Neural cell (in vitro differentiated cells): ENCODE measurements at regions not wholly inside any gene's neighbourhood (a gene's known extent, or its start where the extent isn't known, plus 50 kb on each side); places are given as distances from the start of the nearest gene placed in this dataset.

ENCODE experiments used
- H2AFZ ChIP-seq: fragments of 200-600, 300-800 bp; sonication (generic), shearing (Covaris generic); 2 replicates; pipeline ENCODE4 v1.6.0; 2014; ENCODE audit warnings: low read depth, mild to moderate bottlenecking, antibody characterized with exemption, low read length, moderate library complexity
- H3F3A ChIP-seq: fragments of 200-600 bp; shearing (Covaris generic); 2 replicates; pipeline ENCODE4 v1.6.1; 2016; ENCODE audit warnings: mild to moderate bottlenecking, moderate library complexity, mixed read lengths, antibody characterized with exemption, low read length; ENCODE audit not compliant: insufficient read depth, poor library complexity, severe bottlenecking
- H3K27ac ChIP-seq: fragments of 200-600, 300-800 bp; sonication (generic), shearing (Covaris generic); 2 replicates; pipeline ENCODE4 v1.5.1; 2014; ENCODE audit warnings: mild to moderate bottlenecking, low read length, moderate library complexity
- H3K27me3 ChIP-seq: fragments of 300-800, 200-600 bp; sonication (generic), shearing (Covaris generic); 2 replicates; pipeline ENCODE4 v1.6.0; 2014; ENCODE audit warnings: mild to moderate bottlenecking, low read depth, low read length, moderate library complexity; ENCODE audit not compliant: insufficient read depth
- H3K36me3 ChIP-seq: fragments of 300-800, 200-600 bp; sonication (generic), shearing (Covaris generic); 2 replicates; pipeline ENCODE4 v1.5.1; 2014; ENCODE audit warnings: mild to moderate bottlenecking, antibody characterized with exemption, low read length, moderate library complexity; ENCODE audit not compliant: insufficient read depth
- H3K4me2 ChIP-seq: fragments of 300-800, 200-600 bp; sonication (generic), shearing (Covaris generic); 2 replicates; pipeline ENCODE4 v1.6.0; 2014; ENCODE audit warnings: mild to moderate bottlenecking, low read length
- H3K4me3 ChIP-seq: fragments of 300-800, 200-600 bp; sonication (generic), shearing (Covaris generic); 2 replicates; pipeline ENCODE4 v1.5.1; 2014; ENCODE audit warnings: mild to moderate bottlenecking, low read length, moderate library complexity
- H3K79me2 ChIP-seq: fragments of 200-600 bp; shearing (Covaris generic); replicated peaks from 2 replicates; pipeline ENCODE4 v1.6.0; 2014; ENCODE audit warnings: mild to moderate bottlenecking, low read length, moderate library complexity; ENCODE audit not compliant: insufficient read depth
- H3K9ac ChIP-seq: fragments of 300-800, 200-600 bp; sonication (generic), shearing (Covaris generic); 2 replicates; pipeline ENCODE4 v1.6.1; 2016; ENCODE audit warnings: mild to moderate bottlenecking, low read length, mixed read lengths
- H3K9me2 ChIP-seq: fragments of 200-600 bp; shearing (Covaris generic); 2 replicates; pipeline ENCODE4 v1.6.1; 2016; ENCODE audit warnings: mild to moderate bottlenecking, low read length, mixed read lengths; ENCODE audit not compliant: insufficient read depth
- H3K9me3 ChIP-seq: fragments of 200-600, 300-800 bp; sonication (generic), shearing (Covaris generic); 2 replicates; pipeline ENCODE4 v1.6.1; 2016; ENCODE audit warnings: mild to moderate bottlenecking, mixed run types, low read length, moderate library complexity, mixed read lengths
- H4K20me1 ChIP-seq: fragments of 200-600 bp; shearing (Covaris generic); 2 replicates; pipeline ENCODE4 v1.6.1; 2016; ENCODE audit warnings: mild to moderate bottlenecking, mixed run types; ENCODE audit not compliant: insufficient read depth
- EP300 ChIP-seq: fragments of 450-650 bp; conservative IDR thresholded peaks from 2 replicates; pipeline ENCODE4 v1.6.1; 2014; ENCODE audit warnings: antibody characterized with exemption, mild to moderate bottlenecking, moderate library complexity; ENCODE audit not compliant: poor library complexity, severe bottlenecking
- EZH2 ChIP-seq: fragments of 200-600, 300-800 bp; shearing (Covaris generic), sonication (generic); IDR thresholded peaks from 2 replicates; pipeline ENCODE4 v1.6.1; 2014; ENCODE audit warnings: antibody characterized with exemption, low read length, borderline replicate concordance, mild to moderate bottlenecking; ENCODE audit not compliant: insufficient read depth, poor library complexity, severe bottlenecking
- MXI1 ChIP-seq: fragments of 450-650 bp; conservative IDR thresholded peaks from 2 replicates; pipeline ENCODE4 v1.6.1; 2014; ENCODE audit warnings: antibody characterized with exemption, mild to moderate bottlenecking; ENCODE audit not compliant: poor library complexity, severe bottlenecking
- POLR2AphosphoS5 ChIP-seq: IDR thresholded peaks from 2 replicates; pipeline ENCODE4 v1.6.1; 2012
- RAD21 ChIP-seq: fragments of 450-650 bp; conservative IDR thresholded peaks from 2 replicates; pipeline ENCODE4 v1.6.1; 2014; ENCODE audit warnings: antibody characterized with exemption, mild to moderate bottlenecking, moderate library complexity
- SMC3 ChIP-seq: fragments of 450-650 bp; conservative IDR thresholded peaks from 2 replicates; pipeline ENCODE4 v1.6.1; 2014; ENCODE audit warnings: antibody characterized with exemption, mild to moderate bottlenecking, moderate library complexity; ENCODE audit not compliant: poor library complexity
- TAF1 ChIP-seq: IDR thresholded peaks from 2 replicates; pipeline ENCODE4 v1.6.1; 2012; ENCODE audit warnings: low read depth
- TF ChIP-seq, protein P1 (sequence below): IDR thresholded peaks from 2 replicates; pipeline ENCODE4 v1.6.1; 2012; ENCODE audit warnings: borderline replicate concordance
- TF ChIP-seq, protein P2 (sequence below): fragments of 450-650 bp; IDR thresholded peaks from 2 replicates; pipeline ENCODE4 v1.5.1; 2014; ENCODE audit warnings: antibody characterized with exemption, mild to moderate bottlenecking, moderate library complexity; ENCODE audit not compliant: poor library complexity, severe bottlenecking

GRCh38 chr4:153089742-153090141, 114.5 kb upstream of the TRIM2 start:
- Histone ChIP-seq H3K9me2 (no peaks in the 10 kb centered on the region), H3K36me3 (no peaks in the 10 kb centered on the region), H3K27ac (no peak overlapping the region), H3K27me3 (no peaks in the 10 kb centered on the region), H3K79me2 (no peaks in the 10 kb centered on the region), H3K9me3 (no peaks in the 10 kb centered on the region), H4K20me1 (no peaks in the 10 kb centered on the region), H3K4me2 (no peak overlapping the region), H3K4me3 (no peak overlapping the region), H2AFZ (no peak overlapping the region), H3K9ac (no peak overlapping the region), H3F3A (no peaks in the 10 kb centered on the region)
- TF ChIP-seq SMC3 = no peak

DNA sequence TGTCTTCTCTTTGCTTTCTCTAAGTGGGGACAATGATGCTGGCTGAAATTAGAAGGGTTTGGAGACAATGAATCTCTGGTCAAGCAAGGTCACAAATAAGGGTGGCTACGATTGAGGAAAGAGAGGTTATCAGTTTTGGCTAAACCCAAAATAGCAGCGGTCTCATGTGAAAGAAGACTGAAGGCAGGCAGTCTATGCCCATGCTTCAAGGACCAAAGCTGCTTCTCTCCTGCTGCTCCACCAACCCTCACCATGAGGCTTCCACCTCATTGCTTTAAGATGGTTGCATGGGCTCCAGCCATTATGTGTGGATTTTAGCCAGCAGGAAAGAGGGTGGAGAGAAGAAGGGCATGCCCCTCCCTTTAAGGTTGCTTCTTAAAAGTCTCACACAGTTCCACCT, 114.1 kb upstream of the TRIM2 start:
- no peak overlapping the region for H3K4me2 ChIP-seq
- no peaks in the 10 kb centered on the region for H4K20me1 ChIP-seq
- H3K9ac ChIP-seq = no peak overlapping the region
- no peaks in the 10 kb centered on the region for H3K9me3 ChIP-seq
- no peak overlapping the region for H3K27ac ChIP-seq
- no peak for TF ChIP-seq EZH2
- no peak for TF ChIP-seq EP300
- TF ChIP-seq RAD21 = no peak
- TF ChIP-seq SMC3 = no peak
- no peak for TF ChIP-seq TAF1
- TF ChIP-seq MXI1 = no peak
- TF ChIP-seq, protein P1, sequence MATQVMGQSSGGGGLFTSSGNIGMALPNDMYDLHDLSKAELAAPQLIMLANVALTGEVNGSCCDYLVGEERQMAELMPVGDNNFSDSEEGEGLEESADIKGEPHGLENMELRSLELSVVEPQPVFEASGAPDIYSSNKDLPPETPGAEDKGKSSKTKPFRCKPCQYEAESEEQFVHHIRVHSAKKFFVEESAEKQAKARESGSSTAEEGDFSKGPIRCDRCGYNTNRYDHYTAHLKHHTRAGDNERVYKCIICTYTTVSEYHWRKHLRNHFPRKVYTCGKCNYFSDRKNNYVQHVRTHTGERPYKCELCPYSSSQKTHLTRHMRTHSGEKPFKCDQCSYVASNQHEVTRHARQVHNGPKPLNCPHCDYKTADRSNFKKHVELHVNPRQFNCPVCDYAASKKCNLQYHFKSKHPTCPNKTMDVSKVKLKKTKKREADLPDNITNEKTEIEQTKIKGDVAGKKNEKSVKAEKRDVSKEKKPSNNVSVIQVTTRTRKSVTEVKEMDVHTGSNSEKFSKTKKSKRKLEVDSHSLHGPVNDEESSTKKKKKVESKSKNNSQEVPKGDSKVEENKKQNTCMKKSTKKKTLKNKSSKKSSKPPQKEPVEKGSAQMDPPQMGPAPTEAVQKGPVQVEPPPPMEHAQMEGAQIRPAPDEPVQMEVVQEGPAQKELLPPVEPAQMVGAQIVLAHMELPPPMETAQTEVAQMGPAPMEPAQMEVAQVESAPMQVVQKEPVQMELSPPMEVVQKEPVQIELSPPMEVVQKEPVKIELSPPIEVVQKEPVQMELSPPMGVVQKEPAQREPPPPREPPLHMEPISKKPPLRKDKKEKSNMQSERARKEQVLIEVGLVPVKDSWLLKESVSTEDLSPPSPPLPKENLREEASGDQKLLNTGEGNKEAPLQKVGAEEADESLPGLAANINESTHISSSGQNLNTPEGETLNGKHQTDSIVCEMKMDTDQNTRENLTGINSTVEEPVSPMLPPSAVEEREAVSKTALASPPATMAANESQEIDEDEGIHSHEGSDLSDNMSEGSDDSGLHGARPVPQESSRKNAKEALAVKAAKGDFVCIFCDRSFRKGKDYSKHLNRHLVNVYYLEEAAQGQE = no peak
- TF ChIP-seq POLR2AphosphoS5 = no peak
- TF ChIP-seq, protein P2, sequence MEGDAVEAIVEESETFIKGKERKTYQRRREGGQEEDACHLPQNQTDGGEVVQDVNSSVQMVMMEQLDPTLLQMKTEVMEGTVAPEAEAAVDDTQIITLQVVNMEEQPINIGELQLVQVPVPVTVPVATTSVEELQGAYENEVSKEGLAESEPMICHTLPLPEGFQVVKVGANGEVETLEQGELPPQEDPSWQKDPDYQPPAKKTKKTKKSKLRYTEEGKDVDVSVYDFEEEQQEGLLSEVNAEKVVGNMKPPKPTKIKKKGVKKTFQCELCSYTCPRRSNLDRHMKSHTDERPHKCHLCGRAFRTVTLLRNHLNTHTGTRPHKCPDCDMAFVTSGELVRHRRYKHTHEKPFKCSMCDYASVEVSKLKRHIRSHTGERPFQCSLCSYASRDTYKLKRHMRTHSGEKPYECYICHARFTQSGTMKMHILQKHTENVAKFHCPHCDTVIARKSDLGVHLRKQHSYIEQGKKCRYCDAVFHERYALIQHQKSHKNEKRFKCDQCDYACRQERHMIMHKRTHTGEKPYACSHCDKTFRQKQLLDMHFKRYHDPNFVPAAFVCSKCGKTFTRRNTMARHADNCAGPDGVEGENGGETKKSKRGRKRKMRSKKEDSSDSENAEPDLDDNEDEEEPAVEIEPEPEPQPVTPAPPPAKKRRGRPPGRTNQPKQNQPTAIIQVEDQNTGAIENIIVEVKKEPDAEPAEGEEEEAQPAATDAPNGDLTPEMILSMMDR = no peak
- H3K9me2 ChIP-seq = no peaks in the 10 kb centered on the region
- no peaks in the 10 kb centered on the region for H3K36me3 ChIP-seq
- no peak overlapping the region for H2AFZ ChIP-seq
- H3K79me2 ChIP-seq = no peaks in the 10 kb centered on the region
- no peak overlapping the region for H3K4me3 ChIP-seq
- no peaks in the 10 kb centered on the region for H3K27me3 ChIP-seq
- H3F3A ChIP-seq = no peaks in the 10 kb centered on the region
